Fibroblast of skin of left quadriceps (primary cell): ENCODE measurements at regions not wholly inside any gene's neighbourhood (a gene's known extent, or its start where the extent isn't known, plus 50 kb on each side); places are given as distances from the start of the nearest gene placed in this dataset.

Experiments used
- DNase-seq, 2 experiments: peaks; one replicate each; pipeline ENCODE4 v3.0.0-alpha.2; 2013; ENCODE audit warnings: low read depth in 2 of 2

GRCh38 chr2:120656273-120656950, 79.3 kb upstream of the GLI2 start:
- DNase-seq = no peak

GRCh38 chr2:120658042-120658769, 77.5 kb upstream of the GLI2 start:
- no peak for DNase-seq

- DNase-seq = no peak
Measured at GRCh38 chr2:120658770-120659158, 76.9 kb upstream of the GLI2 start.

- DNase-seq = no peak
Measured at GRCh38 chr2:120659275-120659977, 76.2 kb upstream of the GLI2 start.

GRCh38 chr2:120660056-120660694, 75.5 kb upstream of the GLI2 start:
- no peak for DNase-seq

GRCh38 chr2:120660771-120661459, 74.8 kb upstream of the GLI2 start:
- no peak for DNase-seq

- no peak for DNase-seq
Measured at GRCh38 chr2:120661551-120661950, 74.1 kb upstream of the GLI2 start.

GRCh38 chr2:120662046-120662445, 73.6 kb upstream of the GLI2 start:
- DNase-seq = no peak

GRCh38 chr2:120662746-120663145, 72.9 kb upstream of the GLI2 start:
- DNase-seq = no peak

GRCh38 chr2:120666433-120666832, 69.2 kb upstream of the GLI2 start:
- DNase-seq = no peak

GRCh38 chr2:120667981-120668380, 67.7 kb upstream of the GLI2 start:
- DNase-seq = no peak

- DNase-seq = peak; percentile 44 to 45
Measured at GRCh38 chr2:120669121-120669952, 66.3 kb upstream of the GLI2 start.

GRCh38 chr2:120669971-120670370, 65.7 kb upstream of the GLI2 start:
- no peak for DNase-seq

GRCh38 chr2:120670371-120670770, 65.3 kb upstream of the GLI2 start:
- DNase-seq = no peak

- DNase-seq = no peak
Measured at GRCh38 chr2:120670771-120671480, 64.7 kb upstream of the GLI2 start.

- DNase-seq = no peak
Measured at GRCh38 chr2:120672526-120673204, 63.0 kb upstream of the GLI2 start.

GRCh38 chr2:120673205-120673550, 62.5 kb upstream of the GLI2 start:
- no peak for DNase-seq

GRCh38 chr2:120673571-120674061, 62.1 kb upstream of the GLI2 start:
- no peak for DNase-seq
